ENCODE measurements at regions not wholly inside any gene's neighbourhood (a gene's known extent, or its start where the extent isn't known, plus 50 kb on each side); places are given as distances from the start of the nearest gene placed in this dataset.

- no peak for ATAC-seq
- TF ChIP-seq CSDC2 (CRISPR knock-in tag; IDR thresholded peaks at IDR 0.05) = no peak
- no peak for TF ChIP-seq ZNF8 (CRISPR knock-in tag; IDR thresholded peaks at IDR 0.05)
- TF ChIP-seq PPARA (CRISPR knock-in tag; IDR thresholded peaks at IDR 0.05; ENCODE audit: borderline replicate concordance) = no peak
- TF ChIP-seq PATZ1 (CRISPR knock-in tag; IDR thresholded peaks at IDR 0.05; ENCODE audit: borderline replicate concordance) = no peak
- no peak for TF ChIP-seq ISL1 (CRISPR knock-in tag; IDR thresholded peaks at IDR 0.05)
- no peak for TF ChIP-seq CREB5 (CRISPR knock-in tag; IDR thresholded peaks at IDR 0.05; ENCODE audit: low read depth)
- no peak for TF ChIP-seq ZFP3 (CRISPR knock-in tag; IDR thresholded peaks at IDR 0.05)
- TF ChIP-seq ESRRG (CRISPR knock-in tag; IDR thresholded peaks at IDR 0.05) = no peak
- TF ChIP-seq CSRNP3 (CRISPR knock-in tag; IDR thresholded peaks at IDR 0.05) = no peak
- no peak for TF ChIP-seq SNAI2 (CRISPR knock-in tag; IDR thresholded peaks at IDR 0.05)
- no peak for TF ChIP-seq GLIS3 (CRISPR knock-in tag; IDR thresholded peaks at IDR 0.05)
- no peak for TF ChIP-seq TOX (CRISPR knock-in tag; IDR thresholded peaks at IDR 0.05; ENCODE audit: borderline replicate concordance)
- TF ChIP-seq ZNF565 (CRISPR knock-in tag; conservative IDR thresholded peaks at IDR 0.05; ENCODE audit: low read depth) = no peak
- TF ChIP-seq ZC3H10 (CRISPR knock-in tag; IDR thresholded peaks at IDR 0.05) = no peak
- no peak for TF ChIP-seq BACH2 (CRISPR knock-in tag; IDR thresholded peaks at IDR 0.05; ENCODE audit: borderline replicate concordance)
- TF ChIP-seq TCF4 (CRISPR knock-in tag; IDR thresholded peaks at IDR 0.05; ENCODE audit: borderline replicate concordance) = no peak
- no peak for TF ChIP-seq RARB (CRISPR knock-in tag; IDR thresholded peaks at IDR 0.05)
- no peak for TF ChIP-seq TSHZ2 (CRISPR knock-in tag; IDR thresholded peaks at IDR 0.05)
- no peak for TF ChIP-seq ZNF70 (CRISPR knock-in tag; IDR thresholded peaks at IDR 0.05)
Measured at GRCh38 chr20:17825252-17825959, 125.6 kb downstream of the BANF2 start.

- TF ChIP-seq PPARA (CRISPR knock-in tag; IDR thresholded peaks at IDR 0.05; ENCODE audit: borderline replicate concordance) (no peak), ZNF70 (CRISPR knock-in tag; IDR thresholded peaks at IDR 0.05) (no peak), PATZ1 (CRISPR knock-in tag; IDR thresholded peaks at IDR 0.05; ENCODE audit: borderline replicate concordance) (no peak)
- ATAC-seq = no peak
Measured at GRCh38 chr20:17824676-17825251, 125.0 kb downstream of the BANF2 start.

GRCh38 chr20:17823409-17824144 is 123.8 kb downstream of the BANF2 start:
- ATAC-seq = no peak
- TF ChIP-seq BACH2 (CRISPR knock-in tag; IDR thresholded peaks at IDR 0.05; ENCODE audit: borderline replicate concordance) (no peak), GLIS3 (CRISPR knock-in tag; IDR thresholded peaks at IDR 0.05) (no peak), RARB (CRISPR knock-in tag; IDR thresholded peaks at IDR 0.05) (no peak), CSRNP3 (CRISPR knock-in tag; IDR thresholded peaks at IDR 0.05) (no peak), POU6F1 (CRISPR knock-in tag; IDR thresholded peaks at IDR 0.05; ENCODE audit: borderline replicate concordance, low read depth) (no peak), PPARA (CRISPR knock-in tag; IDR thresholded peaks at IDR 0.05; ENCODE audit: borderline replicate concordance) (no peak), PATZ1 (CRISPR knock-in tag; IDR thresholded peaks at IDR 0.05; ENCODE audit: borderline replicate concordance) (no peak), ZNF8 (CRISPR knock-in tag; IDR thresholded peaks at IDR 0.05) (no peak), ZNF70 (CRISPR knock-in tag; IDR thresholded peaks at IDR 0.05) (no peak)

Measured in SK-N-SH treated with all-trans-retinoic acid at 6 μM for 48 hours (cell line).